HEK293T (cell line): ENCODE measurements at regions not wholly inside any gene's neighbourhood (a gene's known extent, or its start where the extent isn't known, plus 50 kb on each side); places are given as distances from the start of the nearest gene placed in this dataset.

Experiments
- L3MBTL2 ChIP-seq: fragments of 450-650 bp; conservative IDR thresholded peaks from 2 replicates; pipeline ENCODE4 v1.6.1; 2016; ENCODE audit warnings: mild to moderate bottlenecking
- SP1 ChIP-seq: fragments of 450-650 bp; IDR thresholded peaks from 2 replicates; pipeline ENCODE4 v1.6.1; 2017

- no peak for TF ChIP-seq L3MBTL2
- TF ChIP-seq SP1 = no peak
These were observed 67.8 kb upstream of the SOX9 start for GRCh38 chr17:72053036-72053435.
